Fibroblast of pulmonary artery (primary cell): ENCODE measurements at regions not wholly inside any gene's neighbourhood (a gene's known extent, or its start where the extent isn't known, plus 50 kb on each side); places are given as distances from the start of the nearest gene placed in this dataset.

ENCODE experiments used
- DNase-seq: peaks from one replicate; pipeline ENCODE4 v3.0.0-alpha.2; 2010; ENCODE audit warnings: low read depth
- H3K4me3 ChIP-seq: replicated peaks from 2 replicates; pipeline ENCODE4 v1.5.1; 2011; ENCODE audit warnings: low read depth, mild to moderate bottlenecking, control low read depth, low read length, moderate library complexity
- TF ChIP-seq, protein P1 (sequence below): IDR thresholded peaks from 2 replicates; pipeline ENCODE4 v1.5.1; 2011; ENCODE audit warnings: mild to moderate bottlenecking, control low read depth, low read length, inconsistent platforms; ENCODE audit errors: missing control alignments

DNA sequence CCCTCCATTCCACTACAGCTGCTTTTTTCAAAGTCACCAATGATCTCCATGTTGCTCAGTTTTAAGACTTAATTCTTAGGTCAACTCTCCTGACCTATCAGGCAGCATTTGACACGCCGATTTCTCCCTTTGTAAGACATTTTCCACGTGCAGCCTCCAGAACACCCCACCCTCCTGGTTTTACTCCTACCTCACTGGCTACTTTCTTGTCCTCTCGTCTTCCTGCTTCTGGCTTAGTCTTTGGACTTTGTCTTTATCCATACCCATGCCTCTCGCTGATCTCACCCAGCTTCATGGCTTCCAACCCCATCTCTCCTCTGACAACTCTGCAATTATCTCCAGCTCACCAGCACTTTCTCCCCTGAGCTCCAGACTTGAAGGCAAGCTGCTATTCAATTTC, 99.3 kb upstream of the UMPS start:
- TF ChIP-seq, protein P1, sequence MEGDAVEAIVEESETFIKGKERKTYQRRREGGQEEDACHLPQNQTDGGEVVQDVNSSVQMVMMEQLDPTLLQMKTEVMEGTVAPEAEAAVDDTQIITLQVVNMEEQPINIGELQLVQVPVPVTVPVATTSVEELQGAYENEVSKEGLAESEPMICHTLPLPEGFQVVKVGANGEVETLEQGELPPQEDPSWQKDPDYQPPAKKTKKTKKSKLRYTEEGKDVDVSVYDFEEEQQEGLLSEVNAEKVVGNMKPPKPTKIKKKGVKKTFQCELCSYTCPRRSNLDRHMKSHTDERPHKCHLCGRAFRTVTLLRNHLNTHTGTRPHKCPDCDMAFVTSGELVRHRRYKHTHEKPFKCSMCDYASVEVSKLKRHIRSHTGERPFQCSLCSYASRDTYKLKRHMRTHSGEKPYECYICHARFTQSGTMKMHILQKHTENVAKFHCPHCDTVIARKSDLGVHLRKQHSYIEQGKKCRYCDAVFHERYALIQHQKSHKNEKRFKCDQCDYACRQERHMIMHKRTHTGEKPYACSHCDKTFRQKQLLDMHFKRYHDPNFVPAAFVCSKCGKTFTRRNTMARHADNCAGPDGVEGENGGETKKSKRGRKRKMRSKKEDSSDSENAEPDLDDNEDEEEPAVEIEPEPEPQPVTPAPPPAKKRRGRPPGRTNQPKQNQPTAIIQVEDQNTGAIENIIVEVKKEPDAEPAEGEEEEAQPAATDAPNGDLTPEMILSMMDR: no peak

DNA sequence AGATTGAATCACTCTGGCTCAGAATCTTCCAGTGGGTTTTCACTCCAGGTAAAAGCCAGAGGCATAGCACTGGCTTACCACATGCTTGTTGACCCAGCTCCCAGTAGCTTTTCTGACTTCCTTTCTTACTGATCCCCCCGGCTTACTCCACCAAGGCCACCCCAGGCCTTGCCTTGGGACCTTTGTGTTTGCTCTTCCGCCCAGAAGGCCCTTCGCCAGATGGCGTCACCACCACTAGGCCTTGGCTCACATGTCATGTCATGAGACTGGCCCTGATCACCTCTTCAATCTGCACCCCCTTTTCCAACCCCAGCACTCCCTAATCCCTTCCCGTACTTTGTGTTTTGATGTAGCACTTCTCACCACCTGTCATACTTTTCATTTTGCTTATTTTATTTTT, 98.5 kb upstream of the UMPS start:
- DNase-seq: no peak
- TF ChIP-seq, protein P1: no peak
- no peak overlapping the region for H3K4me3 ChIP-seq

More for the DNA sequence above, 99.3 kb upstream of the UMPS start:
- no peak overlapping the region for H3K4me3 ChIP-seq
- DNase-seq: no peak

DNA sequence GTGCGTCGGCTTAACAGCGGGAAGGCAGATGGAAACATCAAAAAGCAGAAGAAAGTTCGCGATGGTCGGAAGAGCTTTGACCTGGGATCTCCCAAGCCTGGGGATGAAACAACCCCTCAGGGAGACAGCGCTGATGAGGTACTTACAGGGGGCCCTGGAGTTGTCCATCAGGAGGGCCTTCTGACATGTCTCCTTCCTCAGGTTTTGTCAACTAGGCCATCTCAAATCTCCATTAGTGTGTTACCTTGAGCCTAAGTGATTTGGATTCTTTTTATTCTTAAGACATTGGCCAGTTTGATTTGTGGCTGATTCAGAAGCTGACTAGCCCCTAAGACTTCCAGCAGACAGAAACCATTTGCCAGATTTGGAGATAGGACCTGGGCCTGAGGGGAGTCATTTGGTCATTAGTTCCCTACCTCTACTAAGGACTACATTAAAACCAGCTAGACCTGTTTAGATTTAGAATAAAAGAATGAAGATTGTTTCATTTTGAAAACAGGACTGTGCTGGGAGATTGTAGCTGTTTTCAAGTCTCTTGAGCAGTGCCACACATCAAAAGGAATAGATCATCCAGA, 97.6 kb upstream of the UMPS start:
- TF ChIP-seq, protein P1: no peak
- no peak for DNase-seq
- no peak overlapping the region for H3K4me3 ChIP-seq

DNA sequence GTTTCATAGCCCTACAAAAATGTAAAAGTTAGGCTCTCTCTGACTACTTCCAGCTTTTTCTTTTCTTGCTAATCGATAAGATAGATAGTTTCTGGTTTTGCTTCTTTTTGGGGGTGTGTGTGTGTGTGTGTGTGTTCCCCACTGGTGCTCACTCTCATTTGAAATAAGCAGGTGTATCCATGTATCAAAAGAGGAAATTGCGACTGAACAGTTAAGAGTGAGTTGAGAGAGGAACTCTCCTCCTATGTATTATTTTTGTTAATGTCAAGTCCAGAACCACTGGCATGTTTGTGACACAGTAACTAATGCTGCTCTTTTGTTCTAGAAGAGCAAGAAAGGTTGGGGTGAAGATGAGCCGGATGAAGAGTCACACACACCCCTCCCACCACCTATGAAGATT, 96.7 kb upstream of the UMPS start:
- H3K4me3 ChIP-seq: no peak overlapping the region
- TF ChIP-seq, protein P1: no peak
- DNase-seq: no peak

DNA sequence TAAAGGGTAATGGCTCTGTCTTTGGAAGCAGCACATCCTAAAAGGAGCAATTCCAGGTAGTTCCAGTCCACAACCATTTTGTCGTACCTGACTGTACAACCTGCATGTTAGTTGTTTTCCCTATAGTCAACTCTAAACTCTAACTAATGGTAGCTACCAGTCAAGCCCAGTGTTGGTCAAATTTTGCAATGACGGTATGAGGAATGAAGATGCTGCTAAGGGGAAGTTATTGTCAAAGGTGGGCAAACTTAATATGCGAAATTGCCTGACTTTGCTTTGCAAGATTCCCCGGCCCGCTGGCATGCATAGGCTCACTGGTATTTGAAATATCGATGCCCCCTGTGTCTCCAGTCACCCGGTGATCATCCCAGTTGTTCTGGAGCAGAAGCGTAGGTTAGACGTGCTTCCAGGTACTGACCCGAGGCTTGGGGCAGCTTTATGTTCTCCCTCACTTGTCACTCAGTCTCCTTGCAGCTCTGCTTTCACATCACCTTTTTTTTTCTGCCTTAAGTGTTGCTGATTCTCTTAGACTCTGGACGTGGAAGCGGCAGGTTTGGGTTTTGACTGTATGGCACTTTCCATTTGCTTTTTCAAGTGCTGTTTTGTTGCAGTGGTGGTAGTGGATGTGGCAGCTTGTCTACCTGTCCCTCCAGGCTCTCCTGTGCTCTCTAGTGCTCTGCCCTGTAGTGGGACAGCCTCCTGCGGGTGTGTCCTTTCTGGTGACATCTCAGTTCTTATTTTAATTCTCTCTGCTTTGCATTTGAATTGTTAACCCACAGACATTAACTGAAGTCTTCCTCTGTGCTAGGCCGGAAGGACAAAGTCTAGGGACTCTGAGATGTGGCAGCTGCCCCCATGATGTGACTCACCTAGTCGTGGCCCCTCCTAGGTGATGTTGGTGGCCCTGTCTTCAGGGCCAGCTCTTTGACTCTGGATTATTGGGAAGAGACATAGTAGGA, 95.8 kb upstream of the UMPS start:
- H3K4me3 ChIP-seq: no peak overlapping the region
- DNase-seq: no peak
- TF ChIP-seq, protein P1: no peak

DNA sequence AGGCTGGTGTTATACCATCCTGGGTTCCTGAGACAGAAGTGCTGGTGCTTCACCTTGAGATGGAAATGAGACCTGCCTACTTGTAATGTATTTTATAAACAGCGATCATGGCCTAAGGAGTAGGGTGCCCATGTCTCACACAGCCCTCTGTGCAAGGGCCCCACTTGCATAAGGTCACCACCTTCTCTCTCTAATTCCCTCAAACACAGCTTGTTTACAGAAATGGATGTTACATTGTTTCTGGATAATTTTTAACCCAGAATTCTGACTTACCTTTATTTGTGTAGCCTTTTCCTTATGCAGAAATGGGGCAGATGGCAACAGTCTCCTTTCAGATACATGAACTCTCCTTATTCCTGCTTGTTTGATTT, 95.1 kb upstream of the UMPS start:
- no peak for DNase-seq
- no peak overlapping the region for H3K4me3 ChIP-seq
- TF ChIP-seq, protein P1: no peak
